Body of pancreas (tissue), 4 donors: ENCODE measurements at regions not wholly inside any gene's neighbourhood (a gene's known extent, or its start where the extent isn't known, plus 50 kb on each side); places are given as distances from the start of the nearest gene placed in this dataset.

ENCODE experiments used
- ATAC-seq: fragments of 150-250 bp; one replicate; pipeline ENCODE4 v1.9.1; 2016
- DNase-seq, 4 donors: peaks; one replicate each; pipeline ENCODE4 v3.0.0-alpha.2; 2019
- H3K27ac ChIP-seq, 4 donors: fragments of 200-600 bp; sonication (generic); 1 replicate in 3 of 4; 2 replicates in 1 of 4; pipeline versions ENCODE4 v1.5.1 to v1.6.1; 2016 to 2019; ENCODE audit warnings: mild to moderate bottlenecking in 1 of 4, mixed read lengths in 1 of 4, moderate library complexity in 1 of 4
- H3K27me3 ChIP-seq, 2 donors: fragments of 200-600 bp; sonication (generic); one replicate each; pipeline ENCODE4 v1.6.0; 2016; ENCODE audit warnings: mild to moderate bottlenecking in 1 of 2
- H3K36me3 ChIP-seq, 2 donors: fragments of 200-600 bp; sonication (generic); replicated peaks in 1 of 2; 2 replicates each; pipeline ENCODE4 v1.5.1; 2016; ENCODE audit warnings: low read depth in 2 of 2; ENCODE audit not compliant: insufficient read depth in 1 of 2
- H3K4me1 ChIP-seq: fragments of 200-600 bp; sonication (generic); one replicate; pipeline ENCODE4 v1.6.0; 2016
- H3K4me3 ChIP-seq, 2 donors: fragments of 200-600 bp; sonication (generic); 1 replicate in 1 of 2; 2 replicates in 1 of 2; pipeline ENCODE4 v1.5.1; 2016 to 2019
- H3K9me3 ChIP-seq, 3 donors: fragments of 200-600 bp; sonication (generic); 1 replicate in 2 of 3; 2 replicates in 1 of 3; pipeline ENCODE4 v1.5.1; 2016
- POLR2A ChIP-seq, 3 donors: fragments of 450-650 bp; IDR thresholded peaks; one replicate each; pipeline ENCODE4 v1.6.1; 2016; ENCODE audit warnings: antibody characterized with exemption in 3 of 3, mild to moderate bottlenecking in 2 of 3
- WGBS, 2 donors: methylation state at CpG; one replicate each; pipeline ENCODE4 v1.1.5; 2017; 5-methylcytosine and 5-hydroxymethylcytosine counted together
- intact Hi-C: fragments of 100-400 bp; cut with DNase I; formaldehyde crosslinking; loops from one replicate; pipeline ENCODE4 v1.15.1; 2023
- TF ChIP-seq, protein P1 (sequence below), 7 experiments: fragments of 450-650 bp in 4 of 7; fragments of 200-600 bp in 3 of 7; sonication (generic) in 3 of 7; IDR thresholded peaks; one replicate each; pipeline ENCODE4 v1.5.1; 2016 to 2019; ENCODE audit warnings: antibody characterized with exemption in 7 of 7

DNA sequence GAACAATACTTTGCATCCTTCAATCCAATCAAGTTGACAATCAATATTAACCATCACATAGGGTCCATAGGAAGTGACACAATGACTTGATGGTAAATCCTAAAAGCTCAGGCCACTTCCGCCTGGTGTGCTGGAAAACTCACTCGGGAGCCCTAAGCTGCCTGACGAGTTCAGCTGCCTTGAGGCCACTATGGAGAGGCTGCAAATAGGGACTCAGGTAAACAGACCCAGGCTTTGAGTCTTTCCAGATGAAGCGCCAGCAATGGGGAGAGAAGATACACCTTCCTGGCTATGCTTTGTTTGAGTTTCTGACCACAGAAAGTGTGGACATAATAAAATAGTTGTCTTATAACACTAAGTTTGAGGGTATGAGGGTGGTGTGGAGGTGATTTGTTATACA is 112.6 kb downstream of the GPR63 start:
- H3K4me1 ChIP-seq: peaks cover 18% of the 10 kb centered on the region
- no peak overlapping the region for H3K4me3 ChIP-seq
- intact Hi-C loops: no loop called here
- H3K27ac ChIP-seq: no peak overlapping the region
- H3K9me3 ChIP-seq: no peaks in the 10 kb centered on the region
- no peak for TF ChIP-seq POLR2A (IDR thresholded peaks at IDR 0.05)
- TF ChIP-seq, protein P1, sequence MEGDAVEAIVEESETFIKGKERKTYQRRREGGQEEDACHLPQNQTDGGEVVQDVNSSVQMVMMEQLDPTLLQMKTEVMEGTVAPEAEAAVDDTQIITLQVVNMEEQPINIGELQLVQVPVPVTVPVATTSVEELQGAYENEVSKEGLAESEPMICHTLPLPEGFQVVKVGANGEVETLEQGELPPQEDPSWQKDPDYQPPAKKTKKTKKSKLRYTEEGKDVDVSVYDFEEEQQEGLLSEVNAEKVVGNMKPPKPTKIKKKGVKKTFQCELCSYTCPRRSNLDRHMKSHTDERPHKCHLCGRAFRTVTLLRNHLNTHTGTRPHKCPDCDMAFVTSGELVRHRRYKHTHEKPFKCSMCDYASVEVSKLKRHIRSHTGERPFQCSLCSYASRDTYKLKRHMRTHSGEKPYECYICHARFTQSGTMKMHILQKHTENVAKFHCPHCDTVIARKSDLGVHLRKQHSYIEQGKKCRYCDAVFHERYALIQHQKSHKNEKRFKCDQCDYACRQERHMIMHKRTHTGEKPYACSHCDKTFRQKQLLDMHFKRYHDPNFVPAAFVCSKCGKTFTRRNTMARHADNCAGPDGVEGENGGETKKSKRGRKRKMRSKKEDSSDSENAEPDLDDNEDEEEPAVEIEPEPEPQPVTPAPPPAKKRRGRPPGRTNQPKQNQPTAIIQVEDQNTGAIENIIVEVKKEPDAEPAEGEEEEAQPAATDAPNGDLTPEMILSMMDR (IDR thresholded peaks at IDR 0.05): no peak
- ATAC-seq (no peak), DNase-seq (no peak)
- WGBS, 2 donors: 78 to 85% methylated on average over 4 of the region's 4 CpGs
- no peaks in the 10 kb centered on the region for H3K27me3 ChIP-seq
- H3K36me3 ChIP-seq: no peaks in the 10 kb centered on the region

DNA sequence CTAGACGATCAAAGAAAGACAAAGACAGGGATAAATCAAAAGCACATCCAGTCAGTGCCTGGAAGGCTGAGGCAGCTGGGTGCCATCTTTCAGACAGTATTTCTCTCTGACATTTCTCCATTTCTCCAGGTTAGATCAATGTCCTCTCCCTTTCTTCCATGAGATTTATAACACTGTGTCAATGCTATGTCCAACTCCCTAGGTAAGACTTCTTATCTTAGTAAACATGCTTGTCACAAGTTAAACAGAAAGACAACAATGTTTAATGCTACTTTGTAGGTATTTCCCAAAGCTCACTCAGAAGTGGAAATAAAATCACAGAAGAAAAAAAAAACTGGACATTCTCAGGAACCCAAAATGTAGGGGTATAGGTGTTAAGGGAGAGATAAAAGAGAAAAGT is 113.9 kb downstream of the GPR63 start:
- WGBS, 2 donors: 68 to 79% methylated on average over 1 of the region's 1 CpG
- H3K4me3 ChIP-seq: no peak overlapping the region
- intact Hi-C loops: no loop called here
- no peak overlapping the region for H3K27ac ChIP-seq
- no peak for ATAC-seq
- peaks cover 18% of the 10 kb centered on the region for H3K4me1 ChIP-seq
- H3K9me3 ChIP-seq: no peaks in the 10 kb centered on the region
- DNase-seq: no peak
- TF ChIP-seq, protein P1 (IDR thresholded peaks at IDR 0.05): no peak
- TF ChIP-seq POLR2A (IDR thresholded peaks at IDR 0.05): no peak
- H3K27me3 ChIP-seq: no peaks in the 10 kb centered on the region
- no peaks in the 10 kb centered on the region for H3K36me3 ChIP-seq

DNA sequence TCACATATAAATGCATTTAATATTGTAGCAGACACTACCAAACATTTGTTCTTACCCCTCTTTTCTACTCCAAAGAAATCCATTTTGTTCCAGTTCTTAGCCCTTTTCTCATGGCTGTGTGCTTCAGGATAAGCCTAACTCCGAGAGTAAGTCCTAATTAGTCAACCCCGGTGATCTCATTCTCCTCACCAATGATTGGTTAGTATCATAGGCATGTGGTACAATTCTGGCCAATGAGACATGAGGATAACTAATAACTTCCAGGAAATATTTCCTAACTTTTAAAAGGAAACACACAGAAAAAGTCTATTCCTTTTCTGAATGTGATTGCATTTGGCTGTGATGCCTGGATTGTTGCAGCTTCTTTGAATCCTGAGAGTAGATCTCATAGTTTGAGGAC is 116.0 kb downstream of the GPR63 start:
- WGBS, 2 donors: 88 to 89% methylated on average over 2 of the region's 2 CpGs
- no peak for TF ChIP-seq POLR2A (IDR thresholded peaks at IDR 0.05)
- TF ChIP-seq, protein P1 (IDR thresholded peaks at IDR 0.05): no peak
- intact Hi-C loops: no loop called here

DNA sequence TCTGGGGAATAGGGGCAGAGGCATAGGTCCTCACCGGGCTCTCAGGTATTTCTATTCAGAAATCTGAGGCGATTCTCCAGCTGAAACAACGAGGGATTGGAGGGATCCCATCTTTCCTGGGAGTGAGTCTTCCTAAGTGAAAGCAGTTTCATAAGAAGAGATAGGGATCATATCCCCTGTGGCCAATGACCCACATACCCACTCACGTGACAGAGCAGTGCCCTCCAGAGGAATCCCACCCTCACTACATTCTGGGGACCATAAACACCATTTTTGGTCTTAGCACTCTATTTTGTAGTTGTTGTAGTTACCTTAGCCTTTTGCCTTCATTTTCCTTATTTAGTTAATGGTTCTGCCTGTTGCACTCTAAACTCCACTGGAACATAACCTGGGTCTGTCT is 121.1 kb downstream of the GPR63 start:
- Histone ChIP-seq H3K27ac (no peak overlapping the region), H3K4me3 (no peak overlapping the region), H3K36me3 (no peaks in the 10 kb centered on the region), H3K4me1 (no peaks in the 10 kb centered on the region), H3K27me3 (no peaks in the 10 kb centered on the region), H3K9me3 (no peaks in the 10 kb centered on the region)
- intact Hi-C loops: no loop called here
- ATAC-seq (no peak), DNase-seq (no peak)
- no peak for TF ChIP-seq POLR2A (IDR thresholded peaks at IDR 0.05)
- WGBS, 2 donors: 54 to 66% methylated on average over 4 of the region's 4 CpGs

More for the DNA sequence above, 116.0 kb downstream of the GPR63 start:
- ATAC-seq: no peak
- Histone ChIP-seq H3K36me3 (no peaks in the 10 kb centered on the region), H3K27ac (no peak overlapping the region), H3K4me1 (peaks cover 18% of the 10 kb centered on the region), H3K9me3 (no peaks in the 10 kb centered on the region), H3K27me3 (no peaks in the 10 kb centered on the region), H3K4me3 (no peak overlapping the region)
- DNase-seq: no peak

DNA sequence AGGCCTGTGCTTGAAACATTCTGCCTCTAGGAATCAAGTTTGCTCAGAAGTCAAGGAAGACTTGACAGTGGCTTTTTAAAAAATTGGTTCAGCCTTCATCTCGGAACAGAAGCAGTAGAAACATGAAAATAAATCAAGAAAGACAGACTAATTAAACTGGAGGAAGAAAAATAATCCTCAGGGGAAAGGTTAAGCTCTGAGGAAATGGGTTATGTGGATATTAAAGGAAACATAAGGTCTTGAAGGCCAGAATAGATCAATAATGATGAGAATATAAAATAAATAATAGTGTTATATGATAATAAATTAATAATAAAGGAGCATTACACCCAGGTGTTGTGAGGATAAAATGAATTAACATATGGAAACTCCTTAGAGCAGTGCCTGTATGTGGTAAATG is 121.7 kb downstream of the GPR63 start:
- no peak overlapping the region for H3K4me3 ChIP-seq
- TF ChIP-seq POLR2A (IDR thresholded peaks at IDR 0.05): no peak
- TF ChIP-seq, protein P1 (IDR thresholded peaks at IDR 0.05): no peak
- H3K27ac ChIP-seq: no peak overlapping the region
- H3K27me3 ChIP-seq: no peaks in the 10 kb centered on the region
- ATAC-seq: no peak
- no peaks in the 10 kb centered on the region for H3K9me3 ChIP-seq
- H3K4me1 ChIP-seq: no peaks in the 10 kb centered on the region
- H3K36me3 ChIP-seq: no peaks in the 10 kb centered on the region
- intact Hi-C loops: no loop called here
- WGBS, 2 donors: 59 to 76% methylated on average over 1 of the region's 1 CpG
- no peak for DNase-seq
